ENCODE measurements at regions not wholly inside any gene's neighbourhood (a gene's known extent, or its start where the extent isn't known, plus 50 kb on each side); places are given as distances from the start of the nearest gene placed in this dataset.

GRCh38 chr6:113489952-113490746, 367.0 kb upstream of the MARCKS start:
- DNase-seq = no peak

GRCh38 chr6:113491376-113491775, 365.8 kb upstream of the MARCKS start:
- no peak for DNase-seq

DNA sequence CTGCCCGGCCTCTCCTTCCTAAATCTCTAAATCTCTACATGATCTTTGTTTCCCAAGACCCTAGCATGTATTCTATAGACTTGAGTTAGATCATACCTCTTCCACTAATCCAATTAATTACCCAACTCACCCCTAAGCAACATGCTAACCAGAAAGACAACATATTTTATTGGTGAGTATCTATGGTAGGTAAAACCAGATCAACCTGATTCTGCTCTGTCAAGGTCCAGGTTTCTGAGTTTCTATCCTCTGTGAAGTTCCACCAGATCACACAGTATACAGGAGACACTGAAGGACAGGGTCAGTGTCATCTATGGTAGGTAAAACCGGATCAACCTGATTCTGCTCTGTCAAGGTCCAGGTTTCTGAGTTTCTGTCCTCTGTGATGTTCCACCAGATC, 363.2 kb upstream of the MARCKS start:
- no peak for DNase-seq

GRCh38 chr6:113495521-113495920, 361.6 kb upstream of the MARCKS start:
- no peak for DNase-seq

DNA sequence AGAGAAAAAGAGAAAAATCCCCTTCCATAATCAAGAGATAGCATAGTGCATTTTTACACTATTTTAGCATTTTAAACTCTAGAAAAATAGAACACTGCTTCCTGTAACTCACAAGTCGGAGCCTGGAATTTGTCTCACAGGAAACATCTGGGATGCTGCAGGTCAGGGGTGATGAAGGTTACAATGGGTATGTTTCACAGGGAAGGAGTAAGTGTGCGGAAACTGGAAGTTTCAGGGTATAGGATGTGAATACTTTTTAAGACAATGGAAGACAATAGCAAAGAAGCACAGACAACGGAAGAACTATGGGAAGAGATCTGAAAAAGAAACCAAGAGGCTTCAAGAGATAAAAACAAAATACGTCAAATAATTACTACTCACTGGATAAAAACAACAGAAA, 361.0 kb upstream of the MARCKS start:
- peak in 1 of 2 donors; percentile 10 for DNase-seq

DNA sequence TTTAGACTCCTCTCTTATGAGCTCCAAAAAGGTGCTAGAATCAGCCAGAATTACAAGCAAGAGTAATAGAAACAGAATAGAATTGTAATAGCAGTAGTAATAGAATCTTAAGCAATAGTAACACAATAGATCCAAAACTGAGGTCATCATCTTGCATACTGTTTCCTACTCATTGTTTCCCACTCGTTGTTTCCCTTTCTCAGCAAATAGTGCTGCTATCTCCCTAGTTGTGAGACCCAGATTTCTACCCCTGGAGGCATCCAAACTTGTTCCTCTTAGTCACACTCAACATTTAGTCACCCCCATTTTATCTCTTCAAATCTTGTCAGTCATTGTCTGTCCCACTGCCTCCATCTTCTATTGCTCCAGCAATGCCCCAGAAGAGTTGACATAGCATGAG, 356.9 kb upstream of the MARCKS start:
- no peak for DNase-seq

GRCh38 chr6:113505084-113505699, 352.0 kb upstream of the MARCKS start:
- no peak for DNase-seq

- no peak for DNase-seq
These were observed 348.9 kb upstream of the MARCKS start for GRCh38 chr6:113508249-113508648.

- no peak for DNase-seq
These were observed 346.0 kb upstream of the MARCKS start for GRCh38 chr6:113511100-113511499.

GRCh38 chr6:113512576-113512975, 344.6 kb upstream of the MARCKS start:
- no peak for DNase-seq

- DNase-seq = no peak
These were observed 344.1 kb upstream of the MARCKS start for GRCh38 chr6:113513086-113513485.

DNA sequence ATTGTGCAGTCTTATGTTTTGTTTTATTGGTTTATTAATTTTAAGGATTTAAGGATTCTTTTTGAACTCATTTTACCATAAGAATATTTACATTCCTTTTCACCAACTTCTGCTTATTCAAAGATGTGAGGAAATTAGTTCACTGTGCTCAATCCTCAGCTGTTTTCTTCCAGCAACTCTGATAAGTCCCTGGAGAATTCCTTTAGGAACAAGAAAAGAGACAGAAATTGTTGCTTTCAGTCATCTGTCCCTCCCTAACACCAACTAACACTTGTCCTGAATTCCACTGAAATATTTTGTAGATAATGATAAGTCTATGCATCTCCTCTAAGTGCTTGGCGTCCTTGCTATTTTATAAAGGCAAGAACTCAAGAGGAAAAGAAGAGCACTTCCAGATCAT, 334.8 kb upstream of the MARCKS start:
- no peak for DNase-seq

DNA sequence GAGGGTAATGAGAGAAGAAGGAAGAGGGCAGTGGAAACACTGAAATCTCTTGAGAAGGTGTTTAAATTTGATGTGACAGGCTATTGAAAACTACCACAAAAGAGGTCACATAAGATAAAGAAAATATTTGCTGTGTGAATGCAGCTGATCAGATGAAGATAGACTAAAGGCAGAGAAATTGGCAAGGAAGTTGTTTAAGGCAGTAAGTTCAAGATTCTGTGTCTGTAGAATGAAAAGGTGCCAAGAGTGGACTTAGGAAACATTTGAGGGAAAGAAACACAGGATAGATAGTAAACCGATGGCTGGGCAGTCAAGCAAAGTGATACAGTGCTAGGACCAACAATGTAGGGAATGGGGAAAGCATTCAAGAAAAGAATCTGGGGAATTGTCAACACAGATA, 332.3 kb upstream of the MARCKS start:
- no peak for DNase-seq

DNA sequence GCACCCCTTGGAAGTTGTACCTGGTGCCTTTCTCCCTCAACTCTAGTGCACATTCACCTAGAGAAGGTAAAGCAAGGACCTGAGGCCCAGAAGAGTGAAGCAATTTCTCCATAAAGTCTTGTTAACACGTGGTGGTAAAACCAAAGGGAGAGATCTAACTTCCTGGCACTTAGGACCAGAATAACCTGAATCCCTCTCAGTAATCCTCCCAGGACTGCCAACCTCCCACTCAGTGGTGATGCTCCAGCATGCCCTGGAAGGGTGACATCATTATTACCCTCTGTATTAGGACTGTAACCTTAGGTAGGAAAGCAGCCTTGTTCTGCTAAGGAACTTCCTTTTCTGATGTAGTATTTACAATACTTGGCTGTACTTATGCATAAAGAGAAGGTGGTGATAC, 330.6 kb upstream of the MARCKS start:
- no peak for DNase-seq

DNA sequence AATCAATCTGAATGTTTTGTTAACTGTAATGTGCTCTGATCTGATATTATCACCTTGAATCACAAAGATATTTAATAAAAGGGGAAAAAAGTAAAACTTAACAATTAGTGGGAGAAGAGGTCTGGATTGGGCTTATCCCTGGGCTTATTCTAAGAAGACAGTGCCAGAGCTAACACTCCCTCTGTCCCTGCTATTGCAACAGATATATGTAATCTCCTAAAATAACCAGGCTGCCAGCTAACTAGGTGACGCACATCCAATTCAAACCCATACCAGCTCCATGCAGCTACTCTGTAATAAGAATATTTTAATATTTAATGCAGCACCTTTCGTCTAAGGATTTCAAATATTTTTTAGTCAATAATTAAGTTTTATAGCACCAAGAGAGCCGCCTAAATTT, 330.1 kb upstream of the MARCKS start:
- DNase-seq = no peak

DNA sequence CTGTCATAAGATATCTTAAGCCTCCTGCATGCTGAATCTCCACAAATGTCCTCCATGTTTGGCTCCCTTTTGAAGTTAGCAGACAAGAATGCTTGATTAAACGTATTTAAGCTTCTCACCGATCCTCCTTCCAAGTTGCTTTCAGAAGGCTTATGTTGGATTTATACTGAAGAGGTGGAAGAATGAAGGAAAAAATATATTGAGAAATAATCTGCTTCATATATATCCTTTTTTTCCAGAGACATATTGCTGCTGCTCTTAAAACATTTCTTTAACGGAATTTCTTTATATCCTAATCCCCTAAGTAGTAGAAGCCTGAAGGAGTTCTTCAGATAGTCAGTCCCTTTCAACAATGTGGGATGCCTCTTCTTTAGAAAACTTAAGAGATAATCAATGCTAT, 329.0 kb upstream of the MARCKS start:
- no peak for DNase-seq

DNA sequence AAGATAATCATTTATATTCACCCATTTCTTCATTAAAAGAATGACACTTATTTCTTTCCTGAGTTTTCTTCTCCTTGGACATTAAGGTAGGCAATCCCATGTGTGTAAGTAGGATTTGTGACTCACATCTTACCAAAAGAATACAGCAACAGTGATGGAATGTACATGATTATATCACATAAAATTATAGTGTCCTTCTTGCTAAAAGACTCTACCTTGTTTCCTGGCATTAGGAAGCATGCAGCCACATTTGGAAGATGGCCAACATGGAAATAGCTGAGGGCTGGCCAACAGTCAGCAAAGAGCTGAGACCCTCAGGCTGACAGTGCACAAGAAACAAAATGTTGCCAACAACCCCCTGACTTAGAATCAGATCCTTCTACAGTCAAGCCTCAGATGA, 327.9 kb upstream of the MARCKS start:
- no peak for DNase-seq

DNA sequence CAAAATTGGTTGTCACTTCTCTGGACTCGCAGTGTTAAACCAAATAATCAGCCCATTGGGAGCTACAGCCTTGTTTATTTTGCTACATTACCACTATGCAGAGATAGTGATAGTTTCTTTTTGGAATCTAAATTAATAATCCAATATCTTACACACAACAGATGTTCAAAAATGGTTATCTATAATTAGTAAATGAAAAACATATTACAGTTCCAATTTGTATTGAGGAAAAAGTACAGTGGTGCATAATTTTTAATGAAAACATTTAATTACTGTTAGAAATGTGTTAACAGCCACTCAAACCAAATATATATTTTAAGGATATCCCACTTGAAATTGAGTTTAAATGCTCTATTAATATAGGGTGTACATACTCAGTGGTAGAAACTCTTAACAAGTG, 327.3 kb upstream of the MARCKS start:
- no peak for DNase-seq

GRCh38 chr6:113530769-113531168, 326.4 kb upstream of the MARCKS start:
- no peak for DNase-seq

GRCh38 chr6:113539202-113539601, 317.9 kb upstream of the MARCKS start:
- no peak for DNase-seq

DNA sequence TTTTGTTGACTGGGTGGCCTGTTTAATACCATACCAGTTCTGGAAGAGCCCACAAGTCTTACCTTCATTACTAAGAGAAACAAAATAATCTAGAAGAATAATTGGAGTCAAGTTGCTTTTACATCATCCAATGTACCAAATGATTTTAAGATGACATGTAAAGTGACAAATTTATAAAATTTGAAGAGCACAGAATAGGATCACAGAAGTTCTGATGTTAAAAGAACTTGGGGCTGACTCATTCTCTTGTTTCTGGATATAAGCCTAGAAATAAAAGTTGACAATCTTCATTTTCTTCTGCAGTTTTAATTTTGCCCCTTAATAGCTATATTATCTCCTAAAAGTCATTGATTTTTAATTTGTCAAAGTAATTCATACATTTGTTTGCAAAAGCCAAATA, 317.5 kb upstream of the MARCKS start:
- no peak for DNase-seq

DNA sequence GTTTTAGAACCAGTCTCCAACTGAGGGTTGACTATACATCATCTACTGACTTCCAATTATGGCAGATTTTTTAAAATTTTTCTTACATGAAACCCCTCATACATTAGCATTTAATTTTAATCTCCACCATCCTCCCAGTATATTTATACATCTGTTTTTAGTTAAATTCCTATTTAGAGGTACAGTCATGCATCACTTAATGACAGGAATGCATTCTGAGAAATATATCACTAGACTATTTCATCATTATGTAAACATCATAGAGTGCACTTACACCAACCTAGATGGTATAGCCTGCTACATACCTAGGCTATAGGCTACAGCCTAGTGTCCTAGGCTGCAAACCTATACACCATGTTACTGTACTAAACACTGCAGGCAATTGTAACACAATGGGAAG, 316.7 kb upstream of the MARCKS start:
- DNase-seq = no peak

GRCh38 chr6:113551168-113551567, 306.0 kb upstream of the MARCKS start:
- DNase-seq = no peak

GRCh38 chr6:113556775-113557174, 300.4 kb upstream of the MARCKS start:
- no peak for DNase-seq

Data from right lung (tissue), 2 donors.